GM19240 (cell line): ENCODE measurements at regions not wholly inside any gene's neighbourhood (a gene's known extent, or its start where the extent isn't known, plus 50 kb on each side); places are given as distances from the start of the nearest gene placed in this dataset.
"Not testable (repeated sequence)": the region's sequence is repeated elsewhere in the genome, so short reads cannot be mapped to it uniquely, and the experiment has no call there.

Source experiments
- DNase-seq: peaks from one replicate; pipeline ENCODE4 v3.0.0; 2011; ENCODE audit warnings: low spot score; ENCODE audit not compliant: insufficient read length

- DNase-seq = no peak
These were observed 59.2 kb upstream of the ADGRB3 start for GRCh38 chr6:68575765-68576439.

GRCh38 chr6:68572975-68573374 is 62.1 kb upstream of the ADGRB3 start:
- no peak for DNase-seq

GRCh38 chr6:68572525-68572924 is 62.6 kb upstream of the ADGRB3 start:
- peak; percentile 3 for DNase-seq

- no peak for DNase-seq
These were observed 75.4 kb upstream of the ADGRB3 start for GRCh38 chr6:68559716-68560115.

GRCh38 chr6:68559070-68559469 is 76.0 kb upstream of the ADGRB3 start:
- no peak for DNase-seq

- DNase-seq = no peak
These were observed 88.5 kb upstream of the ADGRB3 start for GRCh38 chr6:68546620-68547019.

- no peak for DNase-seq
These were observed 90.6 kb upstream of the ADGRB3 start for GRCh38 chr6:68544450-68544849.

- no peak for DNase-seq
These were observed 101.7 kb upstream of the ADGRB3 start for GRCh38 chr6:68533339-68533795.

GRCh38 chr6:68527691-68528090 is 107.4 kb upstream of the ADGRB3 start:
- no peak for DNase-seq

- no peak for DNase-seq
These were observed 128.2 kb upstream of the ADGRB3 start for GRCh38 chr6:68506911-68507310.

- no peak for DNase-seq
These were observed 132.1 kb upstream of the ADGRB3 start for GRCh38 chr6:68502946-68503345.

GRCh38 chr6:68497927-68498326 is 137.2 kb upstream of the ADGRB3 start:
- DNase-seq = no peak

- not testable (repeated sequence) for DNase-seq
These were observed 140.2 kb upstream of the ADGRB3 start for GRCh38 chr6:68494880-68495279.

- DNase-seq = no peak
These were observed 158.5 kb upstream of the ADGRB3 start for GRCh38 chr6:68476611-68477010.

- DNase-seq = no peak
These were observed 161.5 kb upstream of the ADGRB3 start for GRCh38 chr6:68473433-68474210.

- DNase-seq = no peak
These were observed 166.7 kb upstream of the ADGRB3 start for GRCh38 chr6:68468244-68468884.

GRCh38 chr6:68458447-68458846 is 176.6 kb upstream of the ADGRB3 start:
- no peak for DNase-seq

- DNase-seq = no peak
These were observed 188.0 kb upstream of the ADGRB3 start for GRCh38 chr6:68447112-68447511.

GRCh38 chr6:68445926-68446325 is 189.2 kb upstream of the ADGRB3 start:
- no peak for DNase-seq

- no peak for DNase-seq
These were observed 191.4 kb upstream of the ADGRB3 start for GRCh38 chr6:68443704-68444103.

GRCh38 chr6:68427630-68428029 is 207.5 kb upstream of the ADGRB3 start:
- DNase-seq = no peak

- DNase-seq = no peak
These were observed 225.1 kb upstream of the ADGRB3 start for GRCh38 chr6:68410021-68410420.
